22Rv1 (cell line): ENCODE measurements at regions not wholly inside any gene's neighbourhood (a gene's known extent, or its start where the extent isn't known, plus 50 kb on each side); places are given as distances from the start of the nearest gene placed in this dataset.

Experiments
- CTCF ChIP-seq: fragments of 450-650 bp; IDR thresholded peaks from 2 replicates; pipeline ENCODE4 v1.5.1; 2017; ENCODE audit warnings: mild to moderate bottlenecking
- ZFX ChIP-seq: fragments of 450-650 bp; IDR thresholded peaks from 2 replicates; pipeline ENCODE4 v1.6.1; 2017; ENCODE audit warnings: antibody characterized with exemption, borderline replicate concordance

GRCh38 chr1:176271572-176271971, 64.5 kb upstream of the COP1 start:
- TF ChIP-seq CTCF: no peak
- no peak for TF ChIP-seq ZFX
